ENCODE measurements at regions not wholly inside any gene's neighbourhood (a gene's known extent, or its start where the extent isn't known, plus 50 kb on each side); places are given as distances from the start of the nearest gene placed in this dataset.

DNA sequence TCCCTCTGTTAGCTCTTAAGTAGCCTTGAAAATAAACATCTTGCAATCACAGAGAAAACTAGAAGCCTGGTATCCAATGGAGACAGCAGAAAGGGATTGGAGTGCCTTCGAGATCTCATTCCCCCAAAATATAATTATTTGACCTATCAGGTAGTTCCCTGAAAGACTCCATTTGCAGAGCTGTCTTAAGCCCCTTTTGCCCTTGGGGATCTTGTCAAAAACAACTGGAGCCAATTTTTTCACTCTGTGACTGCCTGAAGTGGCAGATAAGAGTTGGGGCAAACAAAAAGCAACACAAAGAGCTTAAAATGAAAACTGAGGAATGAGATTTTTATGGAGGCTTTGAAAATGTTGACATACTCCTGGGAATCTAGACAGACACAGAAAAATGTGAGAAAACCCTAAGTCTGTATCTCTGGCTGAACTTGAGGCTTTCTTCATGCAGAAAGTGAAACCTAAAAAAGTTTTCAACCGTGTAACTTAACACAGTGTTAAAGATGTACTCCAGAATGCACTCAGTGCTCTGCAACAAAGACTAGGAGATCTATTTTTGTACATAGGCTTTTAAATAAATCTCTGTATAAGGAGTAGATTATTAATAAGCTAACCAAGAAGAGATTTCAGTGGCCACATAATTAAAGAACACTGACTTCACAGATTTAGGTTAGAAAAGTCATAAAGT lies 971.1 kb upstream of the MAN1A1 start:
- H4K20me1 ChIP-seq (ENCODE audit: insufficient read depth, low read length), result no peaks in the 10 kb centered on the region
- BruUV-seq (replicated peaks), result no TSS peak
- 70% methylated on average over 2 of the region's 2 CpGs for WGBS (ENCODE audit: low lambda C conversion rate)
- no peaks in the 10 kb centered on the region for H3K36me3 ChIP-seq (replicated peaks in 1 of 2; ENCODE audit: control insufficient read depth in 1 of 2, insufficient read depth in 2 of 2, low read length in 2 of 2)
- H3K27ac ChIP-seq (ENCODE audit: extremely low read length, insufficient read depth, low read length), result no peak overlapping the region
- TF ChIP-seq ZSCAN31 (CRISPR knock-in tag; IDR thresholded peaks at IDR 0.05; ENCODE audit: low read depth), result no peak
- no peak for TF ChIP-seq XBP1 (CRISPR knock-in tag; IDR thresholded peaks at IDR 0.05)
- TF ChIP-seq HDAC2 (CRISPR knock-in tag; IDR thresholded peaks at IDR 0.05), result no peak
- no peak for TF ChIP-seq ZNF549 (CRISPR knock-in tag; IDR thresholded peaks at IDR 0.05)
- DNase-seq (ENCODE audit: low spot score) (no peak), FAIRE-seq (no peak), ATAC-seq (no peak)
- POLR2A ChIA-PET, result no interaction called here
- H3K9ac ChIP-seq (ENCODE audit: insufficient read depth, low read depth, low read length), result no peak overlapping the region
- H3K4me2 ChIP-seq (ENCODE audit: low read depth, low read length), result no peak overlapping the region
- no peaks in the 10 kb centered on the region for H3K79me2 ChIP-seq (ENCODE audit: insufficient read depth, low read length)
- intact Hi-C loops (cut with micrococcal nuclease; ENCODE audit: unreplicated experiment) (no loop called here), in situ Hi-C loops (cut with HindIII; ENCODE audit: extremely low pct_ligation_motif_present, low pct_unique_long_range_greater_than_20kb) (no loop called here)
- H3K27me3 ChIP-seq (ENCODE audit: control insufficient read depth in 1 of 2, insufficient read depth in 2 of 2, low read length in 2 of 2), result no peaks in the 10 kb centered on the region
- CTCF ChIA-PET (ENCODE audit: low intra/inter-chr PET ratio, low total read pairs), result no interaction called here
- no peaks in the 10 kb centered on the region for H3K4me1 ChIP-seq (ENCODE audit: insufficient read depth, low read length)
- no peak overlapping the region for H3K4me3 ChIP-seq (replicated peaks in 1 of 3; ENCODE audit: insufficient read depth in 1 of 3, low read depth in 2 of 3, low read length in 3 of 3)
- H3K9me3 ChIP-seq (ENCODE audit: low read length), result peaks cover 6% of the 10 kb centered on the region; the same call in 1 of the 2 replicates
- H2AFZ ChIP-seq (ENCODE audit: low read length), result no peak overlapping the region

DNA sequence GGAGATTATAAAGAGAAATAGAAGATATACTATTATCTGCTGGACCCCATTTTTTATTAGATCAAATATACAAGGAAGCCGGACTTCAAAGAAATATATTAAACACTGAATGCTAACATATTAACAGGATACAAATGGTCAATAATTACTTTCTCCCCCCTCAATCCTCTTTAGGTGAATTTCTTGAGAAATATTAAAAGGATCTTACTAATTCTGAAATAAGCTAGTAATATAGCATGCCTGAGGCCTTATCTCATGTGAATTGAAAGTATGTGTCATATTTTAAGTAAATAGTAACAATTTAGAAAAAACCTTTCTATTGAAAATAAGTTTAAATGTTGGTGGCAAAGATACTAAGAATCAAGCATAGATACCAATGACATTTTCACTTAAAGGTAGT lies 954.7 kb upstream of the MAN1A1 start:
- no peaks in the 10 kb centered on the region for H3K27me3 ChIP-seq (ENCODE audit: control insufficient read depth in 1 of 2, insufficient read depth in 2 of 2, low read length in 2 of 2)
- BruUV-seq (replicated peaks), result no TSS peak
- no peak overlapping the region for H2AFZ ChIP-seq (ENCODE audit: low read length)
- no peaks in the 10 kb centered on the region for H3K36me3 ChIP-seq (replicated peaks in 1 of 2; ENCODE audit: control insufficient read depth in 1 of 2, insufficient read depth in 2 of 2, low read length in 2 of 2)
- H3K4me2 ChIP-seq (ENCODE audit: low read depth, low read length), result no peak overlapping the region
- no peak for DNase-seq (ENCODE audit: low spot score)
- in situ Hi-C loops (cut with HindIII; ENCODE audit: extremely low pct_ligation_motif_present, low pct_unique_long_range_greater_than_20kb) (no loop called here), intact Hi-C loops (cut with micrococcal nuclease; ENCODE audit: unreplicated experiment) (no loop called here)
- ChIA-PET POLR2A (no interaction called here), CTCF (ENCODE audit: low intra/inter-chr PET ratio, low total read pairs) (no interaction called here)
- H4K20me1 ChIP-seq (ENCODE audit: insufficient read depth, low read length), result no peaks in the 10 kb centered on the region
- H3K9ac ChIP-seq (ENCODE audit: insufficient read depth, low read depth, low read length), result no peak overlapping the region
- TF ChIP-seq, protein P1, sequence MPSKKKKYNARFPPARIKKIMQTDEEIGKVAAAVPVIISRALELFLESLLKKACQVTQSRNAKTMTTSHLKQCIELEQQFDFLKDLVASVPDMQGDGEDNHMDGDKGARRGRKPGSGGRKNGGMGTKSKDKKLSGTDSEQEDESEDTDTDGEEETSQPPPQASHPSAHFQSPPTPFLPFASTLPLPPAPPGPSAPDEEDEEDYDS (CRISPR knock-in tag; IDR thresholded peaks at IDR 0.05), result no peak
- TF ChIP-seq HNRNPLL (IDR thresholded peaks at IDR 0.05; ENCODE audit: low read depth, low read length, poor library complexity, severe bottlenecking), result no peak
- no peak for TF ChIP-seq HHEX (CRISPR knock-in tag; IDR thresholded peaks at IDR 0.05)
- no peak for TF ChIP-seq IKZF1 (IDR thresholded peaks at IDR 0.05)
- no peak for TF ChIP-seq ZNF549 (CRISPR knock-in tag; IDR thresholded peaks at IDR 0.05)
- TF ChIP-seq FOXO1 (CRISPR knock-in tag; IDR thresholded peaks at IDR 0.05), result no peak
- TF ChIP-seq SNRNP70 (IDR thresholded peaks at IDR 0.05; ENCODE audit: low read depth, low read length), result no peak
- TF ChIP-seq CAMTA2 (CRISPR knock-in tag; IDR thresholded peaks at IDR 0.05; ENCODE audit: borderline replicate concordance), result no peak
- no peak for TF ChIP-seq GZF1 (CRISPR knock-in tag; IDR thresholded peaks at IDR 0.05)
- TF ChIP-seq TSC22D2 (CRISPR knock-in tag; IDR thresholded peaks at IDR 0.05; ENCODE audit: borderline replicate concordance), result no peak
- no peak for TF ChIP-seq TCF7L2 (IDR thresholded peaks at IDR 0.05; ENCODE audit: low read depth, low read length)
- TF ChIP-seq HOXA7 (CRISPR knock-in tag; IDR thresholded peaks at IDR 0.05), result no peak
- no peak for TF ChIP-seq RORA (CRISPR knock-in tag; IDR thresholded peaks at IDR 0.05)
- TF ChIP-seq, protein P2, sequence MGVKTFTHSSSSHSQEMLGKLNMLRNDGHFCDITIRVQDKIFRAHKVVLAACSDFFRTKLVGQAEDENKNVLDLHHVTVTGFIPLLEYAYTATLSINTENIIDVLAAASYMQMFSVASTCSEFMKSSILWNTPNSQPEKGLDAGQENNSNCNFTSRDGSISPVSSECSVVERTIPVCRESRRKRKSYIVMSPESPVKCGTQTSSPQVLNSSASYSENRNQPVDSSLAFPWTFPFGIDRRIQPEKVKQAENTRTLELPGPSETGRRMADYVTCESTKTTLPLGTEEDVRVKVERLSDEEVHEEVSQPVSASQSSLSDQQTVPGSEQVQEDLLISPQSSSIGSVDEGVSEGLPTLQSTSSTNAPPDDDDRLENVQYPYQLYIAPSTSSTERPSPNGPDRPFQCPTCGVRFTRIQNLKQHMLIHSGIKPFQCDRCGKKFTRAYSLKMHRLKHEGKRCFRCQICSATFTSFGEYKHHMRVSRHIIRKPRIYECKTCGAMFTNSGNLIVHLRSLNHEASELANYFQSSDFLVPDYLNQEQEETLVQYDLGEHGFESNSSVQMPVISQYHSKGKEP (CRISPR knock-in tag; IDR thresholded peaks at IDR 0.05), result no peak
- TF ChIP-seq, protein P3, sequence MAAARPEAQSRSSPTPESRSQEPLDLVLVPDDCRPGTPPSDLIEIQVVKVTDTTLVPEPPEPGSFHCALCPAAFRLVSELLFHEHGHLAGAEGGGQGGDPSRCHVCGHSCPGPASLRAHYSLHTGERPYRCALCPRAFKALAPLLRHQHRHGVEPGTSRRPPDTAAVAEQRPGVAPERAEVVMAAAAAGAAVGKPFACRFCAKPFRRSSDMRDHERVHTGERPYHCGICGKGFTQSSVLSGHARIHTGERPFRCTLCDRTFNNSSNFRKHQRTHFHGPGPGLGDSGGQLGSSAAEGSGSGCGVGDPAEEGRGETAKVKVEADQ (CRISPR knock-in tag; IDR thresholded peaks at IDR 0.05; ENCODE audit: borderline replicate concordance), result no peak
- no peaks in the 10 kb centered on the region for H3K79me2 ChIP-seq (ENCODE audit: insufficient read depth, low read length)
- no peaks in the 10 kb centered on the region for H3K9me3 ChIP-seq (ENCODE audit: low read length)
- no peaks in the 10 kb centered on the region for H3K4me1 ChIP-seq (ENCODE audit: insufficient read depth, low read length)
- FAIRE-seq, result no peak
- WGBS (ENCODE audit: low lambda C conversion rate), result 92% methylated on average over 1 of the region's 1 CpG
- no peak overlapping the region for H3K4me3 ChIP-seq (replicated peaks in 1 of 3; ENCODE audit: insufficient read depth in 1 of 3, low read depth in 2 of 3, low read length in 3 of 3)
- no peak overlapping the region for H3K27ac ChIP-seq (ENCODE audit: extremely low read length, insufficient read depth, low read length)
- no peak for ATAC-seq
